NT2/D1 (cell line): ENCODE measurements at regions not wholly inside any gene's neighbourhood (a gene's known extent, or its start where the extent isn't known, plus 50 kb on each side); places are given as distances from the start of the nearest gene placed in this dataset.

Experiments used
- YY1 ChIP-seq: IDR thresholded peaks from 2 replicates; pipeline ENCODE4 v1.6.1; 2011; ENCODE audit not compliant: insufficient read length, insufficient read depth
- ZNF274 ChIP-seq: IDR thresholded peaks from 2 replicates; pipeline ENCODE4 v1.6.1; 2011; ENCODE audit warnings: mild to moderate bottlenecking, low read depth, low read length

DNA sequence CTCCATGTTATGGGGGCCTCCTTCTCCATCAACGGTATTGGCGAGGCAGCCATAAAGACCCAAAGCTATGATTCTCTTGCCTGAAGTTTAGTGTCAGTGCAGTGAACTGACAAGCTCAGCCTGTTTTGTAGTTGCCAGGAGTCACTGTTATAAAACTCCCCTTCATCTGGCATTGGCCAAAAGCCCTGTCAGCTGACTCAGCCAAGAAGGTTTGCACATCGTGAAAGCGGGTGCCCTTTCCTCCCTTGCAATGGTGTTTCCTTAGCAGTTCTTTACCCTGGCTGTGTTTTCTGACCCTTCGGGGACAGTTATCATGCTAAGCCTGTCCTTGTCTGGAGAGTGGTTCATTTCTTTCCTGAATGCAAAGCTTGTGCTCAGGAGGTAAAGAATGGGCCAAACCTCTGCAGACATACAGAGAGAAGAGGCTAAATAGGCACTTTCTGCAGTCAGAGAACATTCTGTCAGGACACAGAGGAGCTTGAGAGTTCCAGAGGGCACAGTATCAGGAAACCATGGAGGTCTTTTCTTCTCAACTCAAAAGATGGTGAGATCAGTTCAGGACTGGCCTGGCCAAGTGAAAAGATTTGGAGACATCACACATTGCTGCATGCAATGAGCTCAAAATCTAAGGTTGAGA, 414.2 kb downstream of the ZNF521 start:
- no peak for TF ChIP-seq ZNF274
- no peak for TF ChIP-seq YY1
